Mesothelial cell of epicardium (in vitro differentiated cells): ENCODE measurements at regions not wholly inside any gene's neighbourhood (a gene's known extent, or its start where the extent isn't known, plus 50 kb on each side); places are given as distances from the start of the nearest gene placed in this dataset.
"Not testable (repeated sequence)": the region's sequence is repeated elsewhere in the genome, so short reads cannot be mapped to it uniquely, and the experiment has no call there.

Experiments used
- DNase-seq, 2 experiments: peaks; one replicate each; pipeline ENCODE4 v3.0.0; 2021; ENCODE audit warnings: low spot score in 2 of 2; ENCODE audit not compliant: unreplicated experiment in 2 of 2
- H3K27ac Mint-ChIP-seq: 2 replicates; pipeline ENCODE4 v1.8.0; 2021; ENCODE audit warnings: mixed read lengths
- H3K27me3 Mint-ChIP-seq: 2 replicates; pipeline ENCODE4 v1.8.0; 2021; ENCODE audit warnings: low read depth, mixed read lengths
- H3K36me3 Mint-ChIP-seq: 2 replicates; pipeline ENCODE4 v1.8.0; 2021; ENCODE audit warnings: mixed read lengths
- H3K4me1 Mint-ChIP-seq: 2 replicates; pipeline ENCODE4 v1.8.0; 2021; ENCODE audit warnings: mixed read lengths
- H3K4me3 Mint-ChIP-seq: 2 replicates; pipeline ENCODE4 v1.8.0; 2021; ENCODE audit warnings: mild to moderate bottlenecking, moderate library complexity, mixed read lengths
- H3K9me3 Mint-ChIP-seq: 2 replicates; pipeline ENCODE4 v1.8.0; 2021; ENCODE audit warnings: mixed read lengths
- TF ChIP-seq, protein P1 (sequence below): fragments of 200-600 bp; sonication (generic); IDR thresholded peaks from one replicate; pipeline ENCODE4 v1.5.0; 2021; ENCODE audit warnings: antibody characterized with exemption; ENCODE audit not compliant: unreplicated experiment

DNA sequence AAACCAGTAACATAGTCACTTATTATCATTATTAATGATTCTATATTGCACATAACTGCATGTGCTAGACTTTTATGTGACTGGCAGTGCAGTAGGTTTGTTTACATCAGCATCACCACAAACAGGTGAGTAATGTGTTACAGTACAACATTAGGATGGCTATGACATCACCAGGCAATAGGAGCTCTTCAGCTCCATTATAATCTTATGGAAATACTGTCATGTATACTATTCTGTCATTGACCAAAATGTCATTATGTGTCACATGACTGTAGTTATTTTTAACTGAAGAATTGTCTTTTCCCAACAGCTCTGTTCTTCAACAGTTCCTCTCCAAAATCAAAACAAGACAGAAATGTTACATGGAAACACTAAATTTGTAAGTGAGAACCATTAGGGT, 96.3 kb downstream of the C18orf54 start:
- Mint-ChIP-seq H3K27ac (no peak overlapping the region), H3K27me3 (peaks cover 13% of the 10 kb centered on the region)
- TF ChIP-seq, protein P1, sequence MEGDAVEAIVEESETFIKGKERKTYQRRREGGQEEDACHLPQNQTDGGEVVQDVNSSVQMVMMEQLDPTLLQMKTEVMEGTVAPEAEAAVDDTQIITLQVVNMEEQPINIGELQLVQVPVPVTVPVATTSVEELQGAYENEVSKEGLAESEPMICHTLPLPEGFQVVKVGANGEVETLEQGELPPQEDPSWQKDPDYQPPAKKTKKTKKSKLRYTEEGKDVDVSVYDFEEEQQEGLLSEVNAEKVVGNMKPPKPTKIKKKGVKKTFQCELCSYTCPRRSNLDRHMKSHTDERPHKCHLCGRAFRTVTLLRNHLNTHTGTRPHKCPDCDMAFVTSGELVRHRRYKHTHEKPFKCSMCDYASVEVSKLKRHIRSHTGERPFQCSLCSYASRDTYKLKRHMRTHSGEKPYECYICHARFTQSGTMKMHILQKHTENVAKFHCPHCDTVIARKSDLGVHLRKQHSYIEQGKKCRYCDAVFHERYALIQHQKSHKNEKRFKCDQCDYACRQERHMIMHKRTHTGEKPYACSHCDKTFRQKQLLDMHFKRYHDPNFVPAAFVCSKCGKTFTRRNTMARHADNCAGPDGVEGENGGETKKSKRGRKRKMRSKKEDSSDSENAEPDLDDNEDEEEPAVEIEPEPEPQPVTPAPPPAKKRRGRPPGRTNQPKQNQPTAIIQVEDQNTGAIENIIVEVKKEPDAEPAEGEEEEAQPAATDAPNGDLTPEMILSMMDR, result no peak

DNA sequence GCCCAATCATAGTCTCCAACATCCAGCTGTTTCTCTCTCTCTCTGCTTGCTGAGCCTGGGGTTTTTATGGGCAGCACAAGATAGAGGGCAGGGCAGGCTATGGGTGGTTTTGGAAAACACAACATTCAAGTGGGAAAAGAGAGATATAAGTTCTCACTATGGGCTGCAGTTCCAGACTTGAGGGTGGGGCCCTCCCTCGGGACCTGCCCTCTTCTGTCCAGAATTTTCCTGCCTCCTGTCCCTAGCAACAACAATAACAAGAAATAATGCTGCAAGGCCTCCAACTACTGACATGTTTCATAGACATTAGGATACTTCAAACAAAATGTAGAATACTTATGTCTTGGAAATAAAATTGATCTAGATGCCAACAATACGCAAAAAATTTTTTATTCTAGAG, 107.8 kb downstream of the C18orf54 start:
- no peak for DNase-seq
- Mint-ChIP-seq H3K4me1 (no peaks in the 10 kb centered on the region), H3K4me3 (no peak overlapping the region), H3K9me3 (no peaks in the 10 kb centered on the region), H3K36me3 (no peaks in the 10 kb centered on the region), H3K27me3 (no peaks in the 10 kb centered on the region), H3K27ac (no peak overlapping the region)
- TF ChIP-seq, protein P1, result no peak

More for the DNA sequence above, 96.3 kb downstream of the C18orf54 start:
- no peak for DNase-seq
- no peaks in the 10 kb centered on the region for H3K4me1 Mint-ChIP-seq
- H3K36me3 Mint-ChIP-seq, result no peaks in the 10 kb centered on the region
- no peak overlapping the region for H3K4me3 Mint-ChIP-seq
- no peaks in the 10 kb centered on the region for H3K9me3 Mint-ChIP-seq

DNA sequence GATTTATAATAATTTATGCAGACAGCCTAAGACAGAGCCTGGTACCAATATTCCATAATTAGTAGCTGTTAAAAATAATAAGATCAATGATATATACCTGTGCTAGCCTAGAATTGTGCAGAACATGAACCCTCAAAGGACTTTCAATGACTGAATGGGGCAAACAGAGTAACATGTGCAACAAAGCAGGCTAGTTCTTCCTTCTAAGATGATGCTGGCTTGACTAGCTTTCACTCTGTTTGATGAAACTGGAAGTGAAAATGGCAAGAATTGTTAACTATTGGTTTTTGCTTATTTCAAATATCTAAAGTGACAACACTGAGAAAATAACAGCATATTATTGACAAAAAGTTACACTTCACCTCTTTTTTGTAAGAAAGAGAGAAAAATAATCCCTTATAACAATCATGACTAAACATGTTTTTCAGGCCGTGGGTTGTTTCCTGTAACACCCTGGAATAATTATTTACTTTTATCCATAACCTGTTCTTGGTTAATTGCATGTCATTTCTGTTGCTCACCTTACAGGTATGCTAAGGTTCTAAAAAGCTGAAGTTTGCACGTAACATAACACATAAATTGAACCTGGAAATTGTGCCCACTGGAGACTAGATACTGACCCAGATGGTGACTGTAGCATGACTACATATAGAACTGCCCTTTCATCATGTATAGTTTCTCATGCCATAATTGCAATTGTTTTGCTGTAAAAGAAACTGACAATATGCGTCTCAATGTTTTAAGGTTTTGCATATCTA, 108.7 kb downstream of the C18orf54 start:
- Mint-ChIP-seq H3K4me1 (no peaks in the 10 kb centered on the region), H3K36me3 (no peaks in the 10 kb centered on the region)

DNA sequence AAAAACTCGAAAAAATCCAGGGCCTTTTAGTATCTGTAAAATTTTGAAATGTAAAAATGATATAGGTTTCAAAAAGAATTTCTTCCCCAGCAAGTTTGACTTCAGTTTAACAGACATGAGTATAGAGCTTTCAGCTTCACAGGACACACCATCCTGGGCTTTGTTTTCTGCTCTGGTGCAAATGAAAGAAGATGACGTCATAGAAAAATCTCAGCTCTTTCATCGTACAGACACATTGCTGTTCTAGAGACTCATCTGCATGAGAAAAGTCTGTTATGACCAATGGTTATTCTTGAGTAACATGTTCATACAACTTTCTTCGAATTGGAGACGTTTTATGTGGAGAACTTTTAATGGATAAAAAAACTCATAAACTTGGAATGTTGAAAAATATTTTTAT, 111.7 kb upstream of the DYNAP start:
- Mint-ChIP-seq H3K4me3 (no peak overlapping the region), H3K27me3 (peaks cover 21% of the 10 kb centered on the region), H3K36me3 (no peaks in the 10 kb centered on the region), H3K4me1 (no peaks in the 10 kb centered on the region), H3K27ac (no peak overlapping the region), H3K9me3 (no peaks in the 10 kb centered on the region)
- DNase-seq, result no peak
- TF ChIP-seq, protein P1, result no peak

More for the DNA sequence above, 108.7 kb downstream of the C18orf54 start:
- no peak for DNase-seq
- no peak overlapping the region for H3K4me3 Mint-ChIP-seq
- H3K27ac Mint-ChIP-seq, result no peak overlapping the region
- TF ChIP-seq, protein P1, result no peak
- H3K9me3 Mint-ChIP-seq, result no peaks in the 10 kb centered on the region
- peaks cover 3% of the 10 kb centered on the region for H3K27me3 Mint-ChIP-seq

DNA sequence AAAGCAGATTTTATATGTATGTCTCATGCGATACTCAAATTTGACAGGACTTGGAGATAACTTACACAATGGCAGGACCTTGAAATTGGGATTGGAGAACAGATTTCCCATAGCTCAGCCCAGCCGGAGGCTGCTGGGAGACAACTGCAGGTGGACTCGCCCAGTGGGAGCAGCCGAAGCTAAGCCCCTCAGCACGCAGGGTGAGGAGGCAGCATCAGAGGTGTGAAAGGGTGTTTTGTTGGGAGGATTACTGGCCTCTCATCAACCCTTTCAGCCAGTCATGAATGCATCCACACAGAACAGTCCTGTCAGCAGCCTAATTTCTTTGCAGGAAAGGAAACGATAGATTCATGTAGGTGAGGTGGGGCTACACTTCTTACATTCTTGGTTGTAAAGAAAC, 110.4 kb upstream of the DYNAP start:
- H3K4me1 Mint-ChIP-seq, result no peaks in the 10 kb centered on the region
- no peak overlapping the region for H3K27ac Mint-ChIP-seq
- no peaks in the 10 kb centered on the region for H3K36me3 Mint-ChIP-seq
- DNase-seq, result no peak
- H3K4me3 Mint-ChIP-seq, result no peak overlapping the region
- H3K27me3 Mint-ChIP-seq, result peaks cover 21% of the 10 kb centered on the region
- H3K9me3 Mint-ChIP-seq, result no peaks in the 10 kb centered on the region
- TF ChIP-seq, protein P1, result no peak

DNA sequence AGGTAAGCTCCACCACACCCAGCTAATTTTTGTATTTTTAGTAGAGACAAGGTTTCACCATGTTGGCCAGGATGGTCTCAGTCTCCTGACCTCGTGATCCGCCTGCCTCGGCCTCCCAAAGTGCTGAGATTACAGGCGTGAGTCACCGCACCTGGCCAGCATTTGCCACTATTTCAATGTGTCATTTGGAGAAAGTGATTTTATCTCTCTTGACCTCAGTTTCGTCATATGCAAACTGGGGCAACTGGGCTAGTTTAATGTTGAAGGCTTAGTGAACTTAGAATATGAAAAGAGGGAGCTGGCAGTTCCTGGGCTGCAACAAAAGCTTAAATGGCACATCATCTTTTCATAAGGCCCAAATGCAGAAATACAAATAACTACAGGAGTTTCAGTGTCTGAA, 88.6 kb upstream of the DYNAP start:
- H3K9me3 Mint-ChIP-seq, H3K4me1 Mint-ChIP-seq, H3K27me3 Mint-ChIP-seq, H3K27ac Mint-ChIP-seq, DNase-seq, H3K4me3 Mint-ChIP-seq, H3K36me3 Mint-ChIP-seq: not testable (repeated sequence)
